ENCODE measurements at regions not wholly inside any gene's neighbourhood (a gene's known extent, or its start where the extent isn't known, plus 50 kb on each side); places are given as distances from the start of the nearest gene placed in this dataset.

- no peak for DNase-seq (ENCODE audit: low read depth)
These were observed 243.4 kb upstream of the KCNG1 start for GRCh38 chr20:51266353-51266752.

- DNase-seq (ENCODE audit: low read depth) = no peak
These were observed 242.5 kb upstream of the KCNG1 start for GRCh38 chr20:51265361-51265760.

GRCh38 chr20:51262240-51262639 lies 239.3 kb upstream of the KCNG1 start:
- no peak for DNase-seq (ENCODE audit: low read depth)

GRCh38 chr20:51259455-51259854 lies 236.5 kb upstream of the KCNG1 start:
- no peak for DNase-seq (ENCODE audit: low read depth)

- no peak for DNase-seq (ENCODE audit: low read depth)
These were observed 235.8 kb upstream of the KCNG1 start for GRCh38 chr20:51258582-51259165.

- DNase-seq (ENCODE audit: low read depth) = no peak
These were observed 232.5 kb upstream of the KCNG1 start for GRCh38 chr20:51255417-51255816.

DNA sequence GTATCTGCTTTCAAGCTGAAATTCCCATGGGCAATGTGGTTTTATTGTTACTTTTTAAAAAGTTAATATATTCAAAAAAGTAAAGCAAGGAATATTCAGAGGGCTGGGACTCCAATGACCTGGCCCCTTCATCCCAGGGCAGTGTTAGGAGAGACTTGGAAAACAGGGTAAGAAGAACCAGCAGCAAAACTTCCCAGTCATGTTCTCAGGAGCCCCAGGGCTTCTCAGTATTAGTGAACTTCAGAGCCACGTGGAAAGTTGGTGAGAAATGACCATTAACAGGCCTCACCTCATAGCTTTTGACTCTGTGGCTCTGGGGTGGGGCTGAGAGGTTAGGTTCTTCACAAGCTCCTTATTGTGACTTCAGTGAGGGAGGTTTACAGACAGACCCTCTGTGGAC lies 230.4 kb upstream of the KCNG1 start:
- DNase-seq (ENCODE audit: low read depth) = no peak

DNA sequence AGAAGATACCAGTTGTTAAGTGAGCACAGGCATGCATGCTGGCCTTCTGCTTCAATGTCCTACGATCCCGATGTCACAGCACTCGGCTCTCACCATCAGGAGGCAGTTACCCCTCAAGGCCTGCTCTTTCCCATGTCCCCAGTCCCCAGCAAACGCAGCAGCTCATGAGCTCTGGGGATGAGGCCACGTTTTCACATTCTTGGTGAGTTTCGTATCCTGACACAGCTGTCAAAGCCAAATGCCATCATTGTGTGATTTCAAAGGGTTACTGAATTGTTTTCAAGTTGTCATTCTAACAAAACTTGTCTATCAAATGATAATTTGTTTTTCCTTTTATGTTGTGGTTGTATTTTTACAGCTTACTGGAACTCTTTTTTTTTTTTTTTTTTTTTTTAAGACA lies 226.9 kb upstream of the KCNG1 start:
- no peak for DNase-seq (ENCODE audit: low read depth)

DNA sequence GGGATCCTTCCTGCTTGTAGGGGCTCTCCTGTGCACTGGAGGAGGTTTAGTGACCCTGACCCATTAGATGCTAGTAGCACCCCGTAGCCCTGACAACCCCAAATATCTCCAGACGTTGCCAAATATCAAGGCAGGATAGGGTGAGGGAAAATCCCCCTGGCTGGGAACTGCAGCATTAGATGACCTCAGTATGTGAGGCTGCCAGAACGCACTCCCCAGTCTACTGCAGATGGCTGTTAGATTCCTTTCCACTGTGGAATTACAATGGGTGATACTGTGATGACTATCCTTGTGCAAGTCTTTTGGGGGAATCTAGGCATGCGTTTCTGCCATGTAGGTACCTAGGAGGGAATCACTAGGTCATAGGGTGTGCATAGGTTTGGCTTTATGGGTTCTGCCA lies 226.3 kb upstream of the KCNG1 start:
- no peak for DNase-seq (ENCODE audit: low read depth)

DNA sequence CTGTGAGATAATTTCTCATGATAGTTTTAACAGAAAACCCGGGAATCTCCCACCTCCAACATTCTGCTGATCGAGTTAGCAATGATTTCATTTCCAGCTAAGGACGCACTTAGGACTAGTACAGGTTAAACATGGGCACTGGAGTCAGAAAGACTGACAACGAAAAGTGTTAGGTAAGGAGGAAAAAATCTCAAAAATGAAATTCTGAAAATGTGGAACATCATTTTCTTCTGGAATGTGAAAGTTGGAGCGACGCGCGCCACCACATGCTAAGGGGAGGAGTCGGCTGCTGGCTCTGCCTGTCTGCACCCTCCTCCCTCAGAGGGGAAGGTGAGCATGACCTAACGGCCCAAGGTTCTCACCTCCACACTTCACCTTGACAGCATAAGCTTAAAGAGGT lies 221.6 kb upstream of the KCNG1 start:
- DNase-seq (ENCODE audit: low read depth) = no peak

DNA sequence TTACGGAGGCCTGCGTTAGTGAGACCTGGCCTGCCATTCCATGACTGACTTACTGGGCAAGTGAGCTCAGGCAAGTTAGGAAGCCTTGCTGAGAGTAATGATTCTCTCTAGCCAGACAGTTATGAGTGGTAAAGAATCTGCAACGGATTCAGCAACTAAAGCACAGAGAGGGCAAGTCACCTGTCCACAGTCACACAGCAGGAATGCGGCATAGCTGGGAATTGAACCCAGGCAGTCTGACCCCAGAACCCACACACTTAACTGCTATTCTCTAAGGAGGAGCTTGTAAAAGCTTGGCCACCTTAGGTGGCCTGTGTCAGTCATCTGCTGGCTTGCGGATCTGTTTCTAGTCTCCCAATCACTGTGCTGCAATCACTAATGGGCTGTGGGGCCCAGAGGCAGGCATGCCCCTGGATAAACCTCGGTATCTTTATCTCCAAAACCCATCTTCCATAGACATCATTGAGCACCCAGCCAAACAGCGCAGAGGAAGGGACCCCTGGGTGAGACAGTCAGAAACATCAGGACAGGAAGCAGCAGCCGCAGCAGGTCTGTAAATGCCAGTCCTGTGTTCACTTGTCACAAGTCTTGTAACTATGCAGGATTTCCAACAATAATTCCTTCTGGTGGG lies 215.9 kb upstream of the KCNG1 start:
- no peak for DNase-seq (ENCODE audit: low read depth)

DNA sequence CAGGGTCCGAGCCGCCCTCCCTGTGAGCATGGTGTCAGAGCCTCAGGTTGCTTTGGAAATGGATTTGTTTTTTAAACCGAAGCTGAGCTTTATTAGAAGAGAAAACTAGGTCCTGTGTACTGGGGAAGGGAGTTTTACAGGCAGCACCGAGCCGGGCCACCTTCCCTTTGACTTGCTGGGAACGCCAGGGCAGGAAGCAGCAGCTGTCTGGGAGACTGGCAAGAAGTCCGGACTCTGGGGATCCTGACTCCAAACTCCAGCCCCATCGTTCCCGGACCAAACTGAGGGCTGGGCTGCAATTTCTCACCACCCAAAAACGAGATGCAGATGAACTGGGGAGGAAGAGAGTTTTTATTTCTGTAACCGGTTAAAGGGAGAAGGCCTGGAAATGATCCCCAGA lies 214.9 kb upstream of the KCNG1 start:
- no peak for DNase-seq (ENCODE audit: low read depth)

DNA sequence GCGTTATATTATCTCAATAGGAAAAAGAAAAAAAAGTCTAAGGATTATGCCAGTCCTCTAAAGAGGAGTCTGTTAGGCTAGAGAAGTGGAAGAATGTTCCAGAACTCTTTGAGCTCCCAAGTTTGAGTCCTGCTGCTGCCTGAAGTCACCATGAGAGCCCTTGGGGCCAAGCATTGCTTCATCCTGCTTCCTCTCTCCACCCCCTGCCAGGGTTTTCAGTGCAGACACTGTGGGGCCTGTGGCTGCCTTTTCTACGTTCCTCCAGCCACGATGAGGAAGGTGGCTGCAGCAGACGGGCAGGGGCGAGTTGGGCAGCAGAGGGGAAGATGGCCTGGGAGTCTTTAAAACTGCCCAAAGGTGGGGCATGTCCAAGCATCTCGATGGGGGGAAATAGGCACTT lies 214.4 kb upstream of the KCNG1 start:
- no peak for DNase-seq (ENCODE audit: low read depth)

DNA sequence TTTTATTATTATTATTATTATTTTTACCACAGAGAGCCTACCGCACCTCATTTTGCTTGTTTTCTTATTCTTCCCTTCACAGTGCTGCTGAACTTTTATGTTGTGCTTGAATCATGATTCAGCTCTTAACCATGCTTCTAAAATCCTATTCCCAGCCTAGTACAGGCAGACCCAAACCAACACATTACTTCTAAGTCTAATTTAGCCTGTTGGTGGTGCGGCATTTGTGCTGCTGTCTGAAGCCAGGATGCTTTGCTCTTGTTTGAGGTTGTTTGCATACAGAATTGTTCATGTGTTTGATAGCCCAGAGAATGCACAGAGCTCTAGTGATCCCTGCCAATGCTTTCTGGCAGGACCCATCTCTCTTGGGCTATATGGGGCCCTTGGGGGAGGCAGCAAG lies 213.5 kb upstream of the KCNG1 start:
- no peak for DNase-seq (ENCODE audit: low read depth)

DNA sequence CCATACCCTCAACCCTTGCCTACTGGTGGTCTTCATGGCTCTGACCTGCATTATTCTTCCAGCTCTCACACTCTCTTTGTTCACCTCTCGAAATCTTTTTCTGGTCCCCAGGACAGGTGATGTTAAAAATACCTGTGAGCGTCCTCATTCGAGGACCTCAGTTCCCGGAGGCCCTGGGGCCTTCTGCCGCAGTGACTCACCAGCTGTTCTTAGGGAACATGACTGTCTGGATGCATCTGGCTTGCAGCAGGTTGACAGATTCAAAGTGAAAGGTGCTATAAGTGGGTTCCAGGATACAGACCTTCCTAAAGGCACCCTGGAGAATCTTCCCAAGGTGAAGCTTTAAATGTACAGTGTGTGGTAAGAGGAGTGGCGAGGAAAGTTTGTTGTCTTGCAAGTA lies 210.4 kb upstream of the KCNG1 start:
- no peak for DNase-seq (ENCODE audit: low read depth)

GRCh38 chr20:51230727-51231126 lies 207.8 kb upstream of the KCNG1 start:
- no peak for DNase-seq (ENCODE audit: low read depth)

GRCh38 chr20:51228763-51229162 lies 205.9 kb upstream of the KCNG1 start:
- DNase-seq (ENCODE audit: low read depth) = no peak

DNA sequence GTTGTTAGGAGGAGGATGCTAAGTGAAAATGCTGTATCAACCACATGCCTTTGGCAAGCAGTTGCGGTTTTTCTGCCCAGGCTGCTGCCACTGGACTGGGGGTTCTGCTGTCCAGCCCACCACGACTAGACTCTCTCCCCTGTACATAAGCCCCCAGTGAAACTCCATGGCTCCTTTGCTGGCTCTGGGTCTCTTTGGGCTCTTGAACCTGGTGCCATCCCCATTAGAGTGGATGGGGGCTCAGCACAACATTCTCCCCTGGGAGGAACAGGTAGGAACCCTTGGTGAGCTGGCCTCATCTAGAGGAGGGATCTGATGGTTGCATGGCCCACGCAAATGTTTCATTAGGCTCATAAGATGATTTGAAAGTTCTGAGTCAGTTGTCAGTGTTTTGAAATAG lies 204.8 kb upstream of the KCNG1 start:
- no peak for DNase-seq (ENCODE audit: low read depth)

DNA sequence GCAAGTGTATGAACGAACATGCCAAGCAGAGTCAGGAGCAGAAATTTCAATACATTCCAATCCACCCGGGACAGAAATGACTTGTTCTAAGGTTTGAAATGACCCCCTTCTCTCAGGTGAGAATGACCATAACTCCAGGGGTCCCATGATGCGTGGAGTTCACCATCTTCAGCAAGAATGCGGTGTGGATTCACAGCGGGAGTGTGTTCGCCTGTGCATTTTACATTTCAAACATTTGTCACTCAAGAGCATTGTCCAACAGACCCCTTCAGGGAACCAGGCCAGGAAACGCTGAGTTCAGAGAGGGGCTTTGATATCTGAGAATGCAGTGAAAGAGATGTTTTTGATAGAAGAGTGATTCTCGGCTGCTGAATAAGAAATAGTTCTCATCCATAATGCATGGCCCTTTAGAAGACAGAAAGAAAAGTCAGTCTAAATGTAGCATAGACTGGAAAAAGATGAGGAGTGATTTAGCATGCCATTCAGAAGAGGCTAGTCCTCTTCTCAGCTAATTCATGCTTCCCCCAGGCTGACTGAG lies 200.3 kb upstream of the KCNG1 start:
- DNase-seq (ENCODE audit: low read depth) = no peak

DNA sequence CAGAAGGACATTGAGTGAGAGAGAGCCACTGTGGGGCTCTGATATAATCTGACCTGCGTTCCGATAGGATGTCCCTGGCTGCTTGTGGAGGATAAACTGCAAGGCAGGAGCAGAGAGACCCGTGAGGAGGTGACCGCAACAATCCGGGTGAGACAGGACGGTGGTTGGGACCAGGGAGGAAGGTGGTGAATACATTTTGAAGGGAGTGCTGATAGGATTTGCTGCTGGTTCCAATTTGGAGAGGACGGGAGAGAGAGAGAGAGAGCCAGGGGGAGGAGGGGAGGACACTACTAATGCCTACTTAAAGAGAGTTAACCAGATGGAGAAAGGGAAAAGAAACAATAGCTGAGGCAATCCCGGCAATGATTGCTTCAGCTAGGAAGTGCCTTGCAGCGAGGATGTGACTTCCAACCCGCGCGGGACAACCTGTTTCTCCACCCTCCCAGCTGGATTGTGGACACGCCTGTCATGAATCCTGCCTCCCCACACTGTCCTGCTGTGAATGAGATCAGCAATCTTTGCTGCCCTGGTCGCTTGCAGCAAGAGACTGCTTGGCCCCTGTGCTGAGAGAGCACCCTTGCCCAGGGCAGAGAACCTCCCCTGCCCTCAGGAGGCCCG lies 199.0 kb upstream of the KCNG1 start:
- DNase-seq (ENCODE audit: low read depth) = peak; percentile 42

- DNase-seq (ENCODE audit: low read depth) = no peak
These were observed 198.2 kb upstream of the KCNG1 start for GRCh38 chr20:51221103-51221502.

GRCh38 chr20:51220293-51220706 lies 197.4 kb upstream of the KCNG1 start:
- DNase-seq (ENCODE audit: low read depth) = no peak

GRCh38 chr20:51219544-51219943 lies 196.6 kb upstream of the KCNG1 start:
- DNase-seq (ENCODE audit: low read depth) = no peak

DNA sequence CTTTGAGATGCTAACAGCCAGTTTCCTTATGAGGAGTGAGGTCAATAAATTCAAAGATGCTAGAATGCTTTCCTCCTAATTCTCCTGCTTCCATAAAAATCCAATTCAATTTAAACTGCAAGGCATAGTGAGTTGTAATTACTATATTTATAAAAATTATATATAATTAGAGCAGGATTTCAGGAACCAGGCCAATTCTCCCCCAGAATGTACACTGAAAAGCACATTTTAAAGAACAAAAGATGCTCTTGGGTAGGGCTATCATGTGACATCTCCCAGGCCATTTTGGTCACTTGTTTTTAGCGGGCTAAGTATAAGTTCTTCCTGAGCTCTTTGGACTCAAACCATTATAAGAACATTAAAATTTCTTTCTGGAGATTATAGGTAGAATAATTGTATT lies 195.7 kb upstream of the KCNG1 start:
- no peak for DNase-seq (ENCODE audit: low read depth)

All from GM04504 (cell line).